HG03521 (cell line): ENCODE measurements at regions not wholly inside any gene's neighbourhood (a gene's known extent, or its start where the extent isn't known, plus 50 kb on each side); places are given as distances from the start of the nearest gene placed in this dataset.

Source experiments
- ATAC-seq: cut with Tn5 transposase; IDR thresholded peaks from one replicate; pipeline ENCODE4 v1.9.1; 2021; ENCODE audit warnings: mild to moderate bottlenecking, moderate library complexity; ENCODE audit not compliant: unreplicated experiment

- ATAC-seq = no peak
Measured at GRCh38 chr7:19455623-19456022, 253.2 kb downstream of the POLR1F start.

GRCh38 chr7:19448091-19448490 lies 260.7 kb downstream of the POLR1F start:
- ATAC-seq = no peak

- no peak for ATAC-seq
Measured at GRCh38 chr7:19442016-19442785, 266.6 kb downstream of the POLR1F start.

GRCh38 chr7:19439517-19439916 lies 269.3 kb downstream of the POLR1F start:
- ATAC-seq = no peak

GRCh38 chr7:19437446-19437845 lies 271.4 kb downstream of the POLR1F start:
- ATAC-seq = no peak

GRCh38 chr7:19427944-19428343 lies 280.9 kb downstream of the POLR1F start:
- ATAC-seq = no peak

GRCh38 chr7:19421861-19422260 lies 276.6 kb upstream of the FERD3L start:
- ATAC-seq = no peak

GRCh38 chr7:19417231-19417630 lies 272.0 kb upstream of the FERD3L start:
- ATAC-seq = no peak

- no peak for ATAC-seq
Measured at GRCh38 chr7:19415123-19415522, 269.9 kb upstream of the FERD3L start.

GRCh38 chr7:19413443-19413965 lies 268.3 kb upstream of the FERD3L start:
- no peak for ATAC-seq

- no peak for ATAC-seq
Measured at GRCh38 chr7:19410691-19411090, 265.5 kb upstream of the FERD3L start.

- no peak for ATAC-seq
Measured at GRCh38 chr7:19410106-19410505, 264.9 kb upstream of the FERD3L start.

GRCh38 chr7:19408706-19409220 lies 263.5 kb upstream of the FERD3L start:
- ATAC-seq = no peak

- ATAC-seq = no peak
Measured at GRCh38 chr7:19407270-19407669, 262.0 kb upstream of the FERD3L start.

GRCh38 chr7:19405541-19405940 lies 260.3 kb upstream of the FERD3L start:
- ATAC-seq = no peak

GRCh38 chr7:19404912-19405329 lies 259.7 kb upstream of the FERD3L start:
- ATAC-seq = no peak

GRCh38 chr7:19403691-19404090 lies 258.5 kb upstream of the FERD3L start:
- ATAC-seq = no peak

GRCh38 chr7:19401461-19401860 lies 256.2 kb upstream of the FERD3L start:
- no peak for ATAC-seq

GRCh38 chr7:19400758-19401254 lies 255.6 kb upstream of the FERD3L start:
- ATAC-seq = no peak

GRCh38 chr7:19397911-19398310 lies 252.7 kb upstream of the FERD3L start:
- ATAC-seq = peak; percentile 59

- no peak for ATAC-seq
Measured at GRCh38 chr7:19392246-19392645, 247.0 kb upstream of the FERD3L start.

GRCh38 chr7:19390795-19391194 lies 245.6 kb upstream of the FERD3L start:
- no peak for ATAC-seq
